ENCODE measurements at regions not wholly inside any gene's neighbourhood (a gene's known extent, or its start where the extent isn't known, plus 50 kb on each side); places are given as distances from the start of the nearest gene placed in this dataset.

DNA sequence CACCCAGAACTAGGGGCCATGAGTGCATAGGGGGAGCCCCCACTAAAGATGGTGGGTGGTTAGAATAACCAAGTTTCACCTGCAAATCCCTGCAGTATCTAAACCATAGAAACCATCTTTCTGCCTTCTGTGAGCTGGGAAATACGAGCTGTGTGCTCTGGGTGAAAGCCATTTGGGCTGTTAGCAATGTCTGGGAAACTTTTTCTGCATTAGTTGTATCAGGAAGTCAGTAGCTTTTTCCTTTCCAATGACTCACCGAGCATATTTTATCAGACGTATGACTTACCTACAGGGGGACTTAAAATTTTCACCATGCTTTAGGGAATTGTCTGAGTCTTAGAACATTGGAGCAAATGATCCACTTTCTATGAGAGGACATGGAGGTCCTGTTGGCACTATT is 584.0 kb downstream of the QKI start:
- no peak overlapping the region for H2AFZ ChIP-seq (replicated peaks; ENCODE audit: low read length, poor library complexity)
- no peak for ATAC-seq (ENCODE audit: low read depth)
- intact Hi-C loops (cut with micrococcal nuclease) = no loop called here

More for the DNA sequence above, 584.0 kb downstream of the QKI start:
- no peak overlapping the region for H3K14ac ChIP-seq (replicated peaks; ENCODE audit: low read depth, low read length)
- in situ Hi-C loops (cut with MboI; ENCODE audit: low sequenced_read_pairs) (no loop called here), dilution Hi-C loops (cut with HindIII; ENCODE audit: low sequenced_read_pairs, unreplicated experiment) (no loop called here)
- WGBS, 2 experiments (ENCODE audit: extremely low coverage in 2 of 2, insufficient read length in 1 of 2) = no CpG with 5 or more reads among the region's 3 CpGs
- H2AK9ac ChIP-seq (replicated peaks; ENCODE audit: low read depth, low read length, poor library complexity) = no peak overlapping the region
- H2BK20ac ChIP-seq (ENCODE audit: low read depth, low read length) = no peak overlapping the region
- no peak overlapping the region for H2BK15ac ChIP-seq (ENCODE audit: low read depth, low read length)
- no peaks in the 10 kb centered on the region for H3K36me3 ChIP-seq (ENCODE audit: control insufficient read depth, insufficient read depth, low read length)
- no peaks in the 10 kb centered on the region for H3K9me1 ChIP-seq (ENCODE audit: insufficient read depth, low read length)
- H4K91ac ChIP-seq (ENCODE audit: insufficient read depth, low read depth, low read length) = no peak overlapping the region
- H3K9ac ChIP-seq (ENCODE audit: low read depth, low read length) = no peak overlapping the region
- H4K20me1 ChIP-seq (ENCODE audit: insufficient read depth, low read length) = no peaks in the 10 kb centered on the region
- H3K4me1 ChIP-seq (ENCODE audit: control insufficient read depth, insufficient read depth, low read length) = no peaks in the 10 kb centered on the region
- no peaks in the 10 kb centered on the region for H3K27me3 ChIP-seq (ENCODE audit: control insufficient read depth, insufficient read depth, low read length)
- H3K9me3 ChIP-seq (ENCODE audit: control insufficient read depth, insufficient read depth, low read length) = peaks cover 8% of the 10 kb centered on the region
- no peak overlapping the region for H3K23ac ChIP-seq (ENCODE audit: low read depth, low read length)
- H3K4me2 ChIP-seq (ENCODE audit: low read depth, low read length) = no peak overlapping the region
- ChIA-PET CTCF (no interaction called here), POLR2A (ENCODE audit: unreplicated experiment) (no interaction called here)
- H3K18ac ChIP-seq (ENCODE audit: low read depth, low read length) = no peak overlapping the region
- no peak overlapping the region for H2AK5ac ChIP-seq (ENCODE audit: low read depth, low read length)
- DNase-seq = no peak
- no TSS peak for BruUV-seq (replicated peaks)
- no peak overlapping the region for H3K4ac ChIP-seq (ENCODE audit: low read depth, low read length)
- H3K56ac ChIP-seq (ENCODE audit: extremely low read depth, insufficient read depth, low read length) = no peak overlapping the region
- no peak overlapping the region for H4K5ac ChIP-seq (ENCODE audit: low read depth, low read length)
- no peak overlapping the region for H2BK120ac ChIP-seq (ENCODE audit: low read depth, low read length)
- H3K79me1 ChIP-seq (ENCODE audit: low read depth in 1 of 2, low read length in 2 of 2) = no peaks in the 10 kb centered on the region
- H2BK5ac ChIP-seq (ENCODE audit: low read depth, low read length, poor library complexity, severe bottlenecking) = no peak overlapping the region
- H4K8ac ChIP-seq (ENCODE audit: low read depth in 2 of 2, low read length in 2 of 2) = no peak overlapping the region
- no peak overlapping the region for H3K27ac ChIP-seq (ENCODE audit: insufficient read depth, low read length)
- no peak overlapping the region for H3K4me3 ChIP-seq (ENCODE audit: insufficient read depth, low read depth, low read length)
- TF ChIP-seq RFX5 (IDR thresholded peaks at IDR 0.05; ENCODE audit: low read depth, low read length) = no peak
- no peak for TF ChIP-seq BHLHE40 (IDR thresholded peaks at IDR 0.05; ENCODE audit: low read depth, low read length)
- no peak for TF ChIP-seq CTCF (conservative IDR thresholded peaks at IDR 0.05; ENCODE audit: low read depth, low read length)
- no peak for TF ChIP-seq SMC3 (IDR thresholded peaks at IDR 0.05; ENCODE audit: low read depth, low read length)
- TF ChIP-seq MAFK (IDR thresholded peaks at IDR 0.05; ENCODE audit: low read depth, low read length) = no peak

Data from IMR-90 (cell line).